Small intestine (tissue), 7 donors: ENCODE measurements at regions not wholly inside any gene's neighbourhood (a gene's known extent, or its start where the extent isn't known, plus 50 kb on each side); places are given as distances from the start of the nearest gene placed in this dataset.
"Not testable (repeated sequence)": the region's sequence is repeated elsewhere in the genome, so short reads cannot be mapped to it uniquely, and the experiment has no call there.

Source experiments
- DNase-seq, 2 donors: peaks; one replicate each; pipeline versions ENCODE4 v3.0.0 to v3.0.0-alpha.2; 2013
- FAIRE-seq: peaks from 2 replicates; lab custom pipeline; 2012; peaks lifted over from hg19 to GRCh38; lab: Jason Lieb, UNC
- H3K27ac ChIP-seq, 3 donors: one replicate each; pipeline ENCODE4 v1.5.1; 2013; ENCODE audit warnings: low read length in 2 of 3, mild to moderate bottlenecking in 2 of 3, control low read depth in 1 of 3, inconsistent platforms in 1 of 3, low read depth in 1 of 3, moderate library complexity in 1 of 3
- H3K27me3 ChIP-seq, 3 donors: one replicate each; pipeline ENCODE4 v1.6.1; 2013; ENCODE audit warnings: low read length in 3 of 3, inconsistent platforms in 1 of 3; ENCODE audit not compliant: control insufficient read depth in 3 of 3, insufficient read depth in 3 of 3
- H3K36me3 ChIP-seq, 3 donors: one replicate each; pipeline ENCODE4 v1.6.1; 2013; ENCODE audit warnings: low read length in 3 of 3, inconsistent platforms in 1 of 3, low read depth in 1 of 3, mild to moderate bottlenecking in 1 of 3, moderate library complexity in 1 of 3; ENCODE audit not compliant: control insufficient read depth in 3 of 3, insufficient read depth in 2 of 3
- H3K4me1 ChIP-seq, 3 donors: one replicate each; pipeline ENCODE4 v1.6.1; 2013; ENCODE audit warnings: low read length in 2 of 3, inconsistent platforms in 1 of 3, low read depth in 1 of 3, mild to moderate bottlenecking in 1 of 3, moderate library complexity in 1 of 3; ENCODE audit not compliant: control insufficient read depth in 3 of 3, insufficient read depth in 2 of 3
- H3K4me3 ChIP-seq, 3 donors: one replicate each; pipeline ENCODE4 v1.5.1; 2013; ENCODE audit warnings: low read length in 3 of 3, control low read depth in 1 of 3, inconsistent platforms in 1 of 3, low read depth in 1 of 3, mild to moderate bottlenecking in 1 of 3, moderate library complexity in 1 of 3
- H3K9me3 ChIP-seq, 2 donors: one replicate each; pipeline ENCODE4 v1.6.1; 2013; ENCODE audit warnings: low read depth in 1 of 2, low read length in 1 of 2; ENCODE audit not compliant: control insufficient read depth in 2 of 2, insufficient read depth in 1 of 2
- WGBS, 3 donors: extraction: QIAGEN DNeasy Blood & Tissue Kit; methylation state at CpG; one replicate each; pipeline ENCODE4 v1.1.7; 2013; 5-methylcytosine and 5-hydroxymethylcytosine counted together
- donor health status: healthy with polysubstance abuse.
- donor health status: control.
- donor health status: control.
- donor health status: Bipolar disorder and iron deficiency.
- donor health status: healthy.

- Histone ChIP-seq H3K27ac (no peak overlapping the region), H3K9me3 (no peaks in the 10 kb centered on the region), H3K36me3 (no peaks in the 10 kb centered on the region), H3K4me3 (no peak overlapping the region), H3K27me3 (no peaks in the 10 kb centered on the region), H3K4me1 (no peaks in the 10 kb centered on the region)
- DNase-seq = no peak
- no peak for FAIRE-seq
Observed at GRCh38 chr6:48541649-48542048, 430.7 kb upstream of the PTCHD4 start.

GRCh38 chr6:48535582-48536009 is 424.6 kb upstream of the PTCHD4 start:
- Histone ChIP-seq H3K27me3 (no peaks in the 10 kb centered on the region), H3K9me3 (no peaks in the 10 kb centered on the region)
- 0 to 21% (median 16%) methylated on average over 1 of the region's 1 CpG for WGBS, 3 donors

GRCh38 chr6:48530978-48531377 is 420.0 kb upstream of the PTCHD4 start:
- DNase-seq, H3K4me1 ChIP-seq, H3K4me3 ChIP-seq, H3K36me3 ChIP-seq, FAIRE-seq, H3K27ac ChIP-seq, H3K27me3 ChIP-seq, H3K9me3 ChIP-seq: not testable (repeated sequence)
- WGBS, 3 donors = 61 to 88% (median 72%) methylated on average over 2 to 3 of the region's 3 CpGs

More at GRCh38 chr6:48535582-48536009, 424.6 kb upstream of the PTCHD4 start:
- Histone ChIP-seq H3K27ac (no peak overlapping the region), H3K36me3 (no peaks in the 10 kb centered on the region), H3K4me3 (no peak overlapping the region), H3K4me1 (no peaks in the 10 kb centered on the region)
- FAIRE-seq (no peak), DNase-seq (no peak)

- Histone ChIP-seq H3K27ac (no peak overlapping the region), H3K4me1 (no peaks in the 10 kb centered on the region), H3K27me3 (no peaks in the 10 kb centered on the region), H3K4me3 (no peak overlapping the region), H3K36me3 (no peaks in the 10 kb centered on the region), H3K9me3 (no peaks in the 10 kb centered on the region)
- 34 to 66% (median 35%) methylated on average over 2 of the region's 2 CpGs for WGBS, 3 donors
- FAIRE-seq (no peak), DNase-seq (no peak)
Observed at GRCh38 chr6:48525849-48526248, 414.9 kb upstream of the PTCHD4 start.

- 77 to 95% (median 87%) methylated on average over 2 of the region's 2 CpGs for WGBS, 3 donors
- Histone ChIP-seq H3K4me3 (no peak overlapping the region), H3K27me3 (no peaks in the 10 kb centered on the region), H3K36me3 (no peaks in the 10 kb centered on the region), H3K4me1 (no peaks in the 10 kb centered on the region), H3K27ac (no peak overlapping the region), H3K9me3 (no peaks in the 10 kb centered on the region)
- DNase-seq (no peak), FAIRE-seq (no peak)
Observed at GRCh38 chr6:48520951-48521350, 410.0 kb upstream of the PTCHD4 start.

- no peak for FAIRE-seq
- H3K27ac ChIP-seq = no peak overlapping the region
- DNase-seq = no peak
Observed at GRCh38 chr6:48512390-48512789, 401.4 kb upstream of the PTCHD4 start.

GRCh38 chr6:48511378-48511777 is 400.4 kb upstream of the PTCHD4 start:
- no peaks in the 10 kb centered on the region for H3K27me3 ChIP-seq
- H3K9me3 ChIP-seq = no peaks in the 10 kb centered on the region
- H3K4me3 ChIP-seq = no peak overlapping the region
- no peaks in the 10 kb centered on the region for H3K4me1 ChIP-seq
- FAIRE-seq (no peak), DNase-seq (no peak)
- H3K36me3 ChIP-seq = no peaks in the 10 kb centered on the region
- H3K27ac ChIP-seq = no peak overlapping the region
- WGBS, 3 donors = 34 to 54% (median 44%) methylated on average over 2 of the region's 2 CpGs

More at GRCh38 chr6:48512390-48512789, 401.4 kb upstream of the PTCHD4 start:
- Histone ChIP-seq H3K4me3 (no peak overlapping the region), H3K4me1 (no peaks in the 10 kb centered on the region), H3K27me3 (no peaks in the 10 kb centered on the region), H3K36me3 (no peaks in the 10 kb centered on the region), H3K9me3 (no peaks in the 10 kb centered on the region)

- no peaks in the 10 kb centered on the region for H3K27me3 ChIP-seq
- no peaks in the 10 kb centered on the region for H3K9me3 ChIP-seq
- H3K4me1 ChIP-seq = no peaks in the 10 kb centered on the region
- FAIRE-seq (no peak), DNase-seq (no peak)
- no peaks in the 10 kb centered on the region for H3K36me3 ChIP-seq
- H3K4me3 ChIP-seq = no peak overlapping the region
- WGBS, 3 donors = 25 to 54% (median 36%) methylated on average over 2 of the region's 2 CpGs
- no peak overlapping the region for H3K27ac ChIP-seq
Observed at GRCh38 chr6:48505621-48506020, 394.6 kb upstream of the PTCHD4 start.

GRCh38 chr6:48493432-48493831 is 382.4 kb upstream of the PTCHD4 start:
- 72 to 83% (median 73%) methylated on average over 2 of the region's 2 CpGs for WGBS, 3 donors
- H3K4me1 ChIP-seq, H3K4me3 ChIP-seq, DNase-seq, H3K9me3 ChIP-seq, H3K27me3 ChIP-seq, FAIRE-seq, H3K36me3 ChIP-seq, H3K27ac ChIP-seq: not testable (repeated sequence)
